ENCODE measurements at regions not wholly inside any gene's neighbourhood (a gene's known extent, or its start where the extent isn't known, plus 50 kb on each side); places are given as distances from the start of the nearest gene placed in this dataset.

- DNase-seq (ENCODE audit: low read depth, low spot score): no peak
- no peak for ATAC-seq
- POLR2A ChIA-PET: no interaction called here
- Histone ChIP-seq H3K36me3 (ENCODE audit: control insufficient read depth, insufficient read depth, low read length) (no peaks in the 10 kb centered on the region), H3K4me3 (ENCODE audit: low read depth in 2 of 2, low read length in 2 of 2) (no peak overlapping the region), H3K27me3 (ENCODE audit: control insufficient read depth, insufficient read depth, low read length) (no peaks in the 10 kb centered on the region), H3K27ac (ENCODE audit: low read length) (no peak overlapping the region), H3K9me3 (ENCODE audit: control insufficient read depth, insufficient read depth, low read depth, low read length) (no peaks in the 10 kb centered on the region), H3K4me1 (ENCODE audit: control insufficient read depth, insufficient read depth, low read length) (no peaks in the 10 kb centered on the region)
- in situ Hi-C loops (cut with HindIII; ENCODE audit: low pct_unique_long_range_greater_than_20kb, low sequenced_read_pairs) (no loop called here), intact Hi-C loops (cut with micrococcal nuclease; ENCODE audit: unreplicated experiment) (no loop called here)
- no TSS peak for BruUV-seq (replicated peaks)
- CTCF ChIA-PET: no interaction called here
- no peak for TF ChIP-seq TCF7L2 (IDR thresholded peaks at IDR 0.05; ENCODE audit: low read depth, low read length)
- no peak for TF ChIP-seq SIN3A (IDR thresholded peaks at IDR 0.05; ENCODE audit: borderline replicate concordance, insufficient read depth, low read depth, low read length)
- TF ChIP-seq POLR2AphosphoS5 (IDR thresholded peaks at IDR 0.05; ENCODE audit: low read depth, low read length): no peak
- no peak for TF ChIP-seq REST (IDR thresholded peaks at IDR 0.05; ENCODE audit: insufficient read depth in 1 of 2, low read depth in 2 of 2, low read length in 1 of 2)
- TF ChIP-seq CTCF (IDR thresholded peaks at IDR 0.05): no peak
Measured at GRCh38 chrX:15953801-15954200, 99.2 kb upstream of the AP1S2 start.

GRCh38 chrX:15952212-15952611 lies 97.6 kb upstream of the AP1S2 start:
- no peak overlapping the region for H3K27ac ChIP-seq (ENCODE audit: low read length)
- CTCF ChIA-PET: no interaction called here
- no peaks in the 10 kb centered on the region for H3K27me3 ChIP-seq (ENCODE audit: control insufficient read depth, insufficient read depth, low read length)
- no peak overlapping the region for H3K4me3 ChIP-seq (ENCODE audit: low read depth in 2 of 2, low read length in 2 of 2)
- DNase-seq (ENCODE audit: low read depth, low spot score) (no peak), ATAC-seq (no peak)
- intact Hi-C loops (cut with micrococcal nuclease; ENCODE audit: unreplicated experiment) (no loop called here), in situ Hi-C loops (cut with HindIII; ENCODE audit: low pct_unique_long_range_greater_than_20kb, low sequenced_read_pairs) (no loop called here)
- no peaks in the 10 kb centered on the region for H3K4me1 ChIP-seq (ENCODE audit: control insufficient read depth, insufficient read depth, low read length)
- H3K9me3 ChIP-seq (ENCODE audit: control insufficient read depth, insufficient read depth, low read depth, low read length): no peaks in the 10 kb centered on the region
- BruUV-seq (replicated peaks): no TSS peak
- TF ChIP-seq CTCF (IDR thresholded peaks at IDR 0.05) (no peak), TCF7L2 (IDR thresholded peaks at IDR 0.05; ENCODE audit: low read depth, low read length) (no peak), REST (IDR thresholded peaks at IDR 0.05; ENCODE audit: insufficient read depth in 1 of 2, low read depth in 2 of 2, low read length in 1 of 2) (no peak), POLR2AphosphoS5 (IDR thresholded peaks at IDR 0.05; ENCODE audit: low read depth, low read length) (no peak), SIN3A (IDR thresholded peaks at IDR 0.05; ENCODE audit: borderline replicate concordance, insufficient read depth, low read depth, low read length) (no peak)
- H3K36me3 ChIP-seq (ENCODE audit: control insufficient read depth, insufficient read depth, low read length): no peaks in the 10 kb centered on the region
- POLR2A ChIA-PET: interaction anchor here (0.5 kb wide), 1 partner anchor 89 kb away, joined by 4 read pairs; no protein-coding TSS in a partner anchor

Data from Panc1 (cell line).